Activated naive CD4-positive, alpha-beta T cell treated with anti-CD3 and anti-CD28 coated beads, Interleukin-2, amount 50 U/mL, for 24 hours (primary cell): ENCODE measurements at regions not wholly inside any gene's neighbourhood (a gene's known extent, or its start where the extent isn't known, plus 50 kb on each side); places are given as distances from the start of the nearest gene placed in this dataset.

ENCODE experiments used
- H3K27ac Mint-ChIP-seq: one replicate; pipeline ENCODE4 v1.8.0; 2021; ENCODE audit warnings: mild to moderate bottlenecking, mixed read lengths
- H3K27me3 Mint-ChIP-seq: one replicate; pipeline ENCODE4 v1.8.0; 2021; ENCODE audit warnings: mixed read lengths
- H3K36me3 Mint-ChIP-seq: one replicate; pipeline ENCODE4 v1.8.0; 2021; ENCODE audit warnings: mixed read lengths
- H3K4me1 Mint-ChIP-seq: one replicate; pipeline ENCODE4 v1.8.0; 2021; ENCODE audit warnings: mixed read lengths
- H3K4me3 Mint-ChIP-seq: one replicate; pipeline ENCODE4 v1.8.0; 2021; ENCODE audit warnings: mild to moderate bottlenecking, mixed read lengths
- H3K9me3 Mint-ChIP-seq: one replicate; pipeline ENCODE4 v1.8.0; 2021; ENCODE audit warnings: mixed read lengths

DNA sequence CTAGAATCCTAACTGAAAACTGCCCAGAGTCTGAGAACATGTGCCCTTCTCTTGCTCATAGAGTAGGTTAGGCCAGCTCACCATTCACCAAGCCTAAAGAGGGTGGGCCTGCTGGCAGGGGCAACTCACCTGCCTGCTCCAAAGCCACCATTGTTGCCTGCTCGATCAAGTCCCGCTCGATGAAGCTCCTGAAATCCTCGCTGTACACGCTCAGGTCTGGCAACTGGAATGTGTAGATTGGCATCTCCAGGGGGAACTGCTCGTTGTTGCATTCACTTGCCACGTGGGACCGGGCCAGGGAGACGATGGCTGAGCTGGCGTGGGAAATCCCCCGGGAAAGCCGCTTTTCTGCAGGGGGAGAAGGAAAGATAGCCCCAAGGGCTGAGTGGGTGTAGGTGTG, 232.2 kb downstream of the KLF13 start:
- Mint-ChIP-seq H3K27ac (no peak overlapping the region), H3K4me3 (no peak overlapping the region), H3K4me1 (no peaks in the 10 kb centered on the region), H3K9me3 (no peaks in the 10 kb centered on the region), H3K36me3 (no peaks in the 10 kb centered on the region), H3K27me3 (no peaks in the 10 kb centered on the region)

DNA sequence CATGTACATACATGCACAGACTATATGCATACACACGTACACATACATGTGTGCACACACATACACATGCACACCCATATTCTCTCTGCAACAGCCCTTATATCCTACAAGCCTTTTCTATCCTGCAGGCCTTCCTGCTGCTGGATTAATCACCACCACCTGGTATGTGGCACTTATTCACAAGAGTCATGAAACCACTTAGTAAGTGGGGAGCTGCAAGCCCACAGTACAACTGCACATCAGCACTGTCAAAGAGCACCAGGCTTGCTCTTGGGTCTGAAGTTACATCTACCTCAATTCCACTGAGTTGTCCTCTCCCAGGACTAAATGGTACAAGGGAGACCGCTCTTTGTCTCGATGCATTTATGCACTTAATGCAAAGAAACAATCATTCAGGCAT, 233.2 kb downstream of the KLF13 start:
- Mint-ChIP-seq H3K27ac (no peak overlapping the region), H3K4me3 (no peak overlapping the region), H3K36me3 (no peaks in the 10 kb centered on the region), H3K9me3 (no peaks in the 10 kb centered on the region), H3K27me3 (no peaks in the 10 kb centered on the region), H3K4me1 (no peaks in the 10 kb centered on the region)

GRCh38 chr15:31560643-31561042, 234.0 kb downstream of the KLF13 start:
- no peaks in the 10 kb centered on the region for H3K4me1 Mint-ChIP-seq
- H3K27ac Mint-ChIP-seq, result no peak overlapping the region
- H3K27me3 Mint-ChIP-seq, result no peaks in the 10 kb centered on the region
- H3K4me3 Mint-ChIP-seq, result no peak overlapping the region
- H3K9me3 Mint-ChIP-seq, result no peaks in the 10 kb centered on the region
- H3K36me3 Mint-ChIP-seq, result no peaks in the 10 kb centered on the region

DNA sequence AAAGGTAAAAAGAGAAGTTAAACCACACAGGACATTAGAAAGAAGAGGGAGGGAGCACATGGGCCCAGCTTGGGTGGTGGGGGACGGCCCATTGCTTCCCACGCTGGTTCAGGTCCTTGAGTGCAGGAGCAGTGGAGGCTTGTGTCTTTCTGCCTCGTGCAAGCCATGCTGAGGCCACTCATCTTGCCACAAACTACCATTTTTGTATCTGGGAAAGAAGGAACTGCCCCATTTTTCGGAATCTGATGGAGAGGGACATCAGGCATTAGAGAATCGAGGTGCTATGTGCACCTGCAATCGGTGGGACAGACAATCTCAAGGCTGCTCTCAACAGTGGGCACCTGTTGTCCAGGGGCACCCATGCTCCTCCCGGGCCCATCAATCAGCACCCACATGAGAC, 234.5 kb downstream of the KLF13 start:
- no peaks in the 10 kb centered on the region for H3K4me1 Mint-ChIP-seq
- no peaks in the 10 kb centered on the region for H3K36me3 Mint-ChIP-seq
- H3K27ac Mint-ChIP-seq, result no peak overlapping the region
- H3K9me3 Mint-ChIP-seq, result no peaks in the 10 kb centered on the region
- no peaks in the 10 kb centered on the region for H3K27me3 Mint-ChIP-seq
- no peak overlapping the region for H3K4me3 Mint-ChIP-seq

DNA sequence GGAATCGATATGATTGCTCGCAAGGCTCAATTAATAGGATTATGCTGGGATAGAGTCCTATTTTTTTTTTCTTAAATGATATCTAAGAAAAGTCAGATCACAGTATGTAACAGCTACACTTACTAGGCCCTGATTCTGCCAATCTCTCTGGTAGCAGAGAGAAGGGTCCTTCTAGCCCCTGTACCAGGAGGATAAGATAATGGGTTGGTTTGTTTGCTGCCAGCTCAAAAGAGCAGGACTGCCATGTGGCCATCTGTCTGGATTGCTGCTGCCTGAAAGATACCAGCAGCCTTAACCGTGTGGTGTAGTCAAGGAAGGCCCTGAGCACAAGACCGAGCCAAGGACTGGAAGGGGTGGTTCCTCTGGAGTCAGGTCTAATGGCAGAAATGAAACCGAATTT, 236.4 kb downstream of the KLF13 start:
- no peaks in the 10 kb centered on the region for H3K9me3 Mint-ChIP-seq
- no peak overlapping the region for H3K27ac Mint-ChIP-seq
- peaks cover 6% of the 10 kb centered on the region for H3K36me3 Mint-ChIP-seq
- H3K4me1 Mint-ChIP-seq, result no peaks in the 10 kb centered on the region
- no peak overlapping the region for H3K4me3 Mint-ChIP-seq
- H3K27me3 Mint-ChIP-seq, result no peaks in the 10 kb centered on the region

- Mint-ChIP-seq H3K4me1 (no peaks in the 10 kb centered on the region), H3K27me3 (no peaks in the 10 kb centered on the region), H3K4me3 (no peak overlapping the region), H3K36me3 (peaks cover 6% of the 10 kb centered on the region), H3K9me3 (no peaks in the 10 kb centered on the region), H3K27ac (no peak overlapping the region)
These were observed 236.8 kb downstream of the KLF13 start for GRCh38 chr15:31563421-31563820.

DNA sequence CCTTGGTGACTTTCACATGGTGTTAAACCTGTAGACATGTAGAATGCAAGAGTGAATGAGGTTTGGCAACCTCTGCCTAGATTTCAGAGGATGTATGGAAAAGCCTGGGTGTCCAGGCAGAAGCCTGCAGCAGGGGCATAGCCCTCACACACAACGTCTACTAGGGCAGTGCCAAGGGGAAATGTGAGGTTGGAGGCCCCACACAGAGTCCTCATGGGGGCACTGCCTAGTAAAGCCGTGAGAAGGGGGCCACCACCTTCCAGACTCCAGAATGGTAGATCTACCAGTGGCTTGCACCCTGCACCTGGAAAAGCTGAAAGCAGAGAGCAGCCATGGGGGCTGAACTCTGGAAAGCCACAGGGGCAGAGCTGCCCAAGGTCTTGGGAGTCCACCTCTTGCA, 241.2 kb downstream of the KLF13 start:
- Mint-ChIP-seq H3K36me3 (peaks cover 8% of the 10 kb centered on the region), H3K27me3 (peaks cover 2% of the 10 kb centered on the region), H3K9me3 (no peaks in the 10 kb centered on the region), H3K4me3 (no peak overlapping the region), H3K4me1 (no peaks in the 10 kb centered on the region), H3K27ac (no peak overlapping the region)

- Mint-ChIP-seq H3K9me3 (no peaks in the 10 kb centered on the region), H3K4me3 (no peak overlapping the region), H3K27me3 (peaks cover 2% of the 10 kb centered on the region), H3K27ac (no peak overlapping the region), H3K36me3 (peaks cover 8% of the 10 kb centered on the region), H3K4me1 (no peaks in the 10 kb centered on the region)
These were observed 243.2 kb downstream of the KLF13 start for GRCh38 chr15:31569836-31570235.

GRCh38 chr15:31570591-31570990, 244.0 kb downstream of the KLF13 start:
- Mint-ChIP-seq H3K27ac (no peak overlapping the region), H3K36me3 (peaks cover 8% of the 10 kb centered on the region), H3K9me3 (no peaks in the 10 kb centered on the region), H3K27me3 (peaks cover 2% of the 10 kb centered on the region), H3K4me3 (no peak overlapping the region), H3K4me1 (no peaks in the 10 kb centered on the region)

DNA sequence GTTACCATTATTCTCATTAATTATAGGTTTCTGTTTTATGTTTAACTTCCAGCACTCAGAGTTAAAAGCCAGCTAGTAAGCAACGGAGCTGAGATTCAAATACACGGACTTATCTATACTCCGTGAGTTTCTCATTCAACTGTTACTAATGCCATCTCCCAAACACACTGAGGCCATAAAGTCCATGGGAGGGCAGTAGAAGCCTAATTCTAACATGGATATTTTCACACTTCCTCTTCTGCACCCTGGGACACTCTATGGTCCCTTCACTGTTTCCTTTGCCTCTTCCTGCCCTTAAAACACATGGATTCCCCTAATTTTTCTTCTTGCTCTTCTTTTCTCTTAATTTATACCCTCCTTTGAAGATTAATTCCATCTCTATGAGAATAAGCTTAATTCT, 245.0 kb downstream of the KLF13 start:
- H3K4me1 Mint-ChIP-seq, result no peaks in the 10 kb centered on the region
- H3K4me3 Mint-ChIP-seq, result no peak overlapping the region
- peaks cover 7% of the 10 kb centered on the region for H3K36me3 Mint-ChIP-seq
- H3K27ac Mint-ChIP-seq, result no peak overlapping the region
- no peaks in the 10 kb centered on the region for H3K9me3 Mint-ChIP-seq
- H3K27me3 Mint-ChIP-seq, result peaks cover 2% of the 10 kb centered on the region

- Mint-ChIP-seq H3K27ac (no peak overlapping the region), H3K4me3 (no peak overlapping the region), H3K36me3 (peaks cover under 1% of the 10 kb centered on the region), H3K27me3 (peaks cover 2% of the 10 kb centered on the region), H3K4me1 (no peaks in the 10 kb centered on the region), H3K9me3 (no peaks in the 10 kb centered on the region)
These were observed 247.1 kb downstream of the KLF13 start for GRCh38 chr15:31573759-31574158.

GRCh38 chr15:31574766-31575165, 248.1 kb downstream of the KLF13 start:
- Mint-ChIP-seq H3K27me3 (peaks cover 2% of the 10 kb centered on the region), H3K9me3 (no peaks in the 10 kb centered on the region), H3K27ac (no peak overlapping the region), H3K4me1 (no peaks in the 10 kb centered on the region), H3K4me3 (no peak overlapping the region), H3K36me3 (no peaks in the 10 kb centered on the region)

- Mint-ChIP-seq H3K27me3 (no peaks in the 10 kb centered on the region), H3K36me3 (peaks cover 3% of the 10 kb centered on the region), H3K4me3 (no peak overlapping the region), H3K4me1 (no peaks in the 10 kb centered on the region), H3K27ac (no peak overlapping the region), H3K9me3 (peaks cover 4% of the 10 kb centered on the region)
These were observed 250.5 kb downstream of the KLF13 start for GRCh38 chr15:31577108-31577507.

DNA sequence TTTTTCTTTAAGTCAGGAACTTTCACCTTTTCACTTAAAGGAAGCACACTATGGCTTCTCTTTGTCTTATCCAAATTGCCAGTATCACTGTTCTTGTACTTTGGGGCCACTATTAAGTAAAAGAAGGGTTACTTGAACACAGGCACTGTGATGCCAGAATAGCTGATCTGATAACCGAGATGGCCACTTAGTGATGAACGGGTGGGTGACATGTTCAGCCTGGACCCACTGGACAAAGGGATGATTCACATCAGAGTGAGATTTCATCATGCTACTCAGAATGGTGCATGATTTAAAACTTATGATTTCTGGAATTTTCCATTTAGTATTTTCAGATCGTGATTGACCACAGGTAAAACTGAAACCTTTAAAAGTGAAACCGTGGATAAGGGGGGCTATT, 252.6 kb downstream of the KLF13 start:
- Mint-ChIP-seq H3K9me3 (peaks cover 9% of the 10 kb centered on the region), H3K27me3 (no peaks in the 10 kb centered on the region), H3K4me1 (no peaks in the 10 kb centered on the region), H3K27ac (no peak overlapping the region), H3K4me3 (no peak overlapping the region), H3K36me3 (peaks cover 3% of the 10 kb centered on the region)

GRCh38 chr15:31579976-31580375, 253.3 kb downstream of the KLF13 start:
- H3K9me3 Mint-ChIP-seq, result peaks cover 9% of the 10 kb centered on the region
- no peaks in the 10 kb centered on the region for H3K27me3 Mint-ChIP-seq

GRCh38 chr15:31584195-31584594, 257.6 kb downstream of the KLF13 start:
- Mint-ChIP-seq H3K4me1 (no peaks in the 10 kb centered on the region), H3K4me3 (no peak overlapping the region), H3K9me3 (peaks cover 9% of the 10 kb centered on the region), H3K36me3 (peaks cover 3% of the 10 kb centered on the region), H3K27ac (no peak overlapping the region), H3K27me3 (peaks cover 1% of the 10 kb centered on the region)

More at GRCh38 chr15:31579976-31580375, 253.3 kb downstream of the KLF13 start:
- H3K36me3 Mint-ChIP-seq, result peaks cover 3% of the 10 kb centered on the region
- no peaks in the 10 kb centered on the region for H3K4me1 Mint-ChIP-seq
- no peak overlapping the region for H3K27ac Mint-ChIP-seq
- H3K4me3 Mint-ChIP-seq, result no peak overlapping the region

DNA sequence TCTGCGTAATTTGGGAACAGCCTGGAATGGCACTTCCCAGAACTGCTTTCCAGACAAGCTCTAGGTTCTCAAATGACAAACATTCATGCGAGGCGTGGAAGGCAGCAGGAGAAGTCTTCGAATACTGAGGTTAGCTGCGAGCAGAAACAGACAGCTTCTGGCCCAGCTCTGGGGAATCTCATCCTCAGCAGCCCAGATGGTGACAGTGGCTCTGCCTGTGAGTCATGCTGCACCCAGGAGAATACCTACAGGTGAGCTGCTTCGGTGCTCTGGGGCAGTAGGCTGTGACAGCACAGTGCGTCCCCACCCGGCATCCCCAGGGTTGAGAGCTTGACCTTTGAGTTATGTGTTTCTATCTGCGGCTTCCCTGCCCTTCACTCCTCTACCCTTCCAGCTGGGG, 258.6 kb downstream of the KLF13 start:
- H3K9me3 Mint-ChIP-seq, result peaks cover 9% of the 10 kb centered on the region
- H3K27me3 Mint-ChIP-seq, result peaks cover 1% of the 10 kb centered on the region
- H3K4me1 Mint-ChIP-seq, result no peaks in the 10 kb centered on the region
- H3K36me3 Mint-ChIP-seq, result peaks cover 3% of the 10 kb centered on the region
- no peak overlapping the region for H3K27ac Mint-ChIP-seq
- no peak overlapping the region for H3K4me3 Mint-ChIP-seq
